GM12865 (cell line): ENCODE measurements at regions not wholly inside any gene's neighbourhood (a gene's known extent, or its start where the extent isn't known, plus 50 kb on each side); places are given as distances from the start of the nearest gene placed in this dataset.
A peak's percentile ranks its signal among the peaks of the same experiment; 100 is the strongest.

ENCODE experiments used
- DNase-seq: peaks from one replicate; pipeline ENCODE4 v3.0.0; 2010; ENCODE audit warnings: low read depth
- H3K4me3 ChIP-seq: 2 replicates; pipeline ENCODE4 v1.5.1; 2011; ENCODE audit warnings: mild to moderate bottlenecking, low read depth, low read length, control low read depth
- TF ChIP-seq, protein P1 (sequence below): IDR thresholded peaks from 2 replicates; pipeline ENCODE4 v1.5.1; 2011; ENCODE audit warnings: low read length, control low read depth, low read depth, inconsistent platforms; ENCODE audit not compliant: insufficient read depth; ENCODE audit errors: missing control alignments

DNA sequence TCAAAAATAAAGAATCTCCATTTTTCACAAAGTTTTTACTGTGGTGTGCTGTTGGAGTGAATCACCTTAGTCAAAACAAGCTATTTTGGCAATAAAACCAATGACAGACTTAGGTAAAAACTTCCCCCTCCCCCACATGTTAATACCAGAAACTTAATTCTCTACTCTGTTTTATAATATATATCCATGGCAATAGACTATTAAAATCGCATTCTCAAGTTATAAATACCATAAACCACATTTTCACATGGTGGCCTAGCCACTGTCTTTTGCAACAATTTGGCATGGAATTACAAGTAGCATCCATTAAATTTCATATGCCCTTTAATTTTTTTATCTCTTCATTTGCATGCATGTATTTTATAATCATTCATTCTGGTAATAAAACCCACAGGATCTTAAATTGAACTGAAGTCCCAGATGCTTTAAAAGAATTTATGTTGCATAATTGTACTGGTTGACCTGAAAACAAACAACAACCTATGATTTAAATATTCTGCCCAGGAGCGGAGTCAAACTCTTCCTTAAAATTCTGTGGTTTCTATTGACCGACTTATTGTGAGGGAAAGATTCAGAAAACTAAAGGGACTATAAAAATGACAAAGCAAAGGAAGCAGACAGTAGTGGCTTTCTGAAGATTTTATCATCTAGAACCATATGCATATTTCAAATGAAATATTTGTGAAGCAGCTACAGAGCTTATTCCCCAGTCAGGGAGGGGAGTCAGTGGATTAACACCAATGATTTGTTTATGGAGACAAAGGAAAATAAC, 229.0 kb upstream of the TBL1XR1 start:
- no peak for DNase-seq
- H3K4me3 ChIP-seq, result no peak overlapping the region
- TF ChIP-seq, protein P1, sequence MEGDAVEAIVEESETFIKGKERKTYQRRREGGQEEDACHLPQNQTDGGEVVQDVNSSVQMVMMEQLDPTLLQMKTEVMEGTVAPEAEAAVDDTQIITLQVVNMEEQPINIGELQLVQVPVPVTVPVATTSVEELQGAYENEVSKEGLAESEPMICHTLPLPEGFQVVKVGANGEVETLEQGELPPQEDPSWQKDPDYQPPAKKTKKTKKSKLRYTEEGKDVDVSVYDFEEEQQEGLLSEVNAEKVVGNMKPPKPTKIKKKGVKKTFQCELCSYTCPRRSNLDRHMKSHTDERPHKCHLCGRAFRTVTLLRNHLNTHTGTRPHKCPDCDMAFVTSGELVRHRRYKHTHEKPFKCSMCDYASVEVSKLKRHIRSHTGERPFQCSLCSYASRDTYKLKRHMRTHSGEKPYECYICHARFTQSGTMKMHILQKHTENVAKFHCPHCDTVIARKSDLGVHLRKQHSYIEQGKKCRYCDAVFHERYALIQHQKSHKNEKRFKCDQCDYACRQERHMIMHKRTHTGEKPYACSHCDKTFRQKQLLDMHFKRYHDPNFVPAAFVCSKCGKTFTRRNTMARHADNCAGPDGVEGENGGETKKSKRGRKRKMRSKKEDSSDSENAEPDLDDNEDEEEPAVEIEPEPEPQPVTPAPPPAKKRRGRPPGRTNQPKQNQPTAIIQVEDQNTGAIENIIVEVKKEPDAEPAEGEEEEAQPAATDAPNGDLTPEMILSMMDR, result no peak

DNA sequence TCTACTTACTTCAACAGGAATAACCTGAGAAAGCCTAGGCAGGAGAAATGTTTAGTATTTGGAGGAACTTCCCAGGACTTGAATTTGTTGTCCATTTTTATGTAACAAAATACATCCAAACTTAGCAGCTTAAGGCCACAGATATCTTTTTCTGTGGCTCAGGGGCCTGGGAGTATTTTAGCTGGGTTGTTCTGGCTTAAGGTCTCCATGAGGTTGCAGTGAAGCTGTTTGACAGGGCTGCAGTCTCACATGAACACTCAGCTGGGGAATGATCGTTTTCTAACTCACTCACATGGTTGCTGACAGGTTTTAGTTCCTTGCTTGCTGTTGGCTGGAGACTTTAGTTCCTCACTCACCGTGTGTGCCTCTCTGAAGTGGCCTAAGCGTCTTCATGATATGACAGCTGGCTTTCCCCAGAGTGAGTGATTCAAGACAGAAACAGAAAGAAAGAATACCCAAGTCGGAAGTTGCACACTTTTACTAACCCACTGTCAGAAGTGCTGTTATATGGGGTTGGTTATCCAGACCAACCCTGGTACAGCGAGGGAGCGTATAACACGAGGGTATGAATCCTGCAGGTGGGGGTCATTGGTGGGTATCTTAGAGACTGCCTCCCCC, 229.7 kb upstream of the TBL1XR1 start:
- DNase-seq, result peak; percentile 94

DNA sequence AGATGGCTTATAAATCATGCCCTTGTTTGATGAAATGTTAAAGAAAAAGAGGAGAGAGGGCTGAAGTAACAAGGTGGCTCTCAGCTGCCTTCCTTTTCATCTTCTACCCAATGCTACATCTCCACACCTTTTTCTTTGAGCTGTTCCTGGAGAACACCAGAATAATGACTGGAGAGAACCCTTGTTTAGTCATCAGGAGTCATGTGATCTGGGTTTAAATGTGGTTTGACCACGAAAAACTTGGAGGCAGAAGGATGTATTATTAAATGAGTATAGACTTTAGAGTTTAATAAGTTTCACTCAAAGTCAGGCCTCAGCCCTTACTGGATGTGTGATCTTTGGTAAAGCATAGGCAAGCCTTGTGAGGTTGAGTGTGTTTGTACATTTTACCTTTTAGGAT, 230.3 kb upstream of the TBL1XR1 start:
- peak; percentile 19 for DNase-seq
- TF ChIP-seq, protein P1, result no peak
- no peak overlapping the region for H3K4me3 ChIP-seq

More for the DNA sequence above, 229.7 kb upstream of the TBL1XR1 start:
- TF ChIP-seq, protein P1, result no peak
- H3K4me3 ChIP-seq, result no peak overlapping the region

DNA sequence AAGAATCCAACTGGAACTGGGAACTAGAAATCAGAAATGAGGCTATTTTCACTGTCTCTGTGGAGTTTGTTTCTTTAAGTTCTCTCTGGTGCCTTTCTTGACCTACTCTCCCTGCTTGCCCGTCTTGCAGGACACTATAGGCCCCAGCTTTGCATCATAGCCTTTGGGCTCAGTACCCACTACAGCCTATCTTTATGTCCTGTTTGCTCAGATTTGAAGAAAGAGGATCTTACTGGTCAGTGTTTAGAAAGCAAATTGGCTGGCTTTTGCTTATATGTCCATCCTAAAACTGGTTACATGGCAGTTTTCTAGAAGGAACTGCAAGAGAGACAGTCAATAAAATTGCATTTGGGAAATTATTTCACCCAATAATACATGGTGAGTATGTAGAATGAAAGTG, 231.8 kb upstream of the TBL1XR1 start:
- DNase-seq, result no peak
- no peak overlapping the region for H3K4me3 ChIP-seq
- TF ChIP-seq, protein P1, result no peak

DNA sequence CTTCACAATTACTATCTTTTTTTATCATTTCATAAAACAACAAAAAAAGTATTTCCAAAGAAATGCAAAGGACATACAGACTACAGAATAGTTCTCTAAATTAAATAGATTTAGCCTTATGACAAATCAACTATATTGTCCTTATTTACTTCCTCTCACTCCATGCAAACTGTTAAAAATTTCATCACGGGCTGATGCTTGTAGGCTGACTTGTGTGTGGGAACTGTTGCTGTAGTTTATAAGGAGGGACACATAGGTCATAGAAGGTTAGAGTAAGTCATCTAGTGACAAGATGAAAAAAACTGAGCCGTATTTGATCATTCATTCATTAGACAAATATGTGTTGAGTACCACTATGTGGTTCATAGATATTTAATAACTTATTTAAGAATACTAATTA, 232.5 kb upstream of the TBL1XR1 start:
- no peak for DNase-seq
- TF ChIP-seq, protein P1, result no peak
- no peak overlapping the region for H3K4me3 ChIP-seq

DNA sequence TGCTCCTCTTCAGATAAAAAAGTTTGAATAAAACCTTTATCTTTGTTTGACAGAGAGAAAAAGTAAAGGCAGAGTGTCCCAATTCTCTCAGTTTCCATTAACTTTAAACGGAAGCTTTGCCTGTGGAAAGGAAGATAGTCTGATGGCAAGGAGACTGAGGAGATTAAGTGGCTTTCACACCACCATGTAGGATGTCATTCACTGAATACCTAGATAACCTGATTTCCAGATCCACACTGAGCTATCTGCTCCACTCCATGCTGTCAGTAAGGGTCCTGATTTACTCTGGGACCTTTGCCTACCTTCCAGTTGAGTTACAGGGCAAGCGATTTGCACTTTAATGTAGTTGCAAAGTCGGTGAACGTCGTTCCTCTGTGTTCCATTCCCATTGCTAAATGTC, 233.4 kb upstream of the TBL1XR1 start:
- no peak for DNase-seq
- TF ChIP-seq, protein P1, result no peak

More for the DNA sequence above, 233.4 kb upstream of the TBL1XR1 start:
- H3K4me3 ChIP-seq, result no peak overlapping the region
